ENCODE measurements at regions not wholly inside any gene's neighbourhood (a gene's known extent, or its start where the extent isn't known, plus 50 kb on each side); places are given as distances from the start of the nearest gene placed in this dataset.

GRCh38 chr2:55115761-55116597 is 65.7 kb upstream of the RTN4 start:
- no peak overlapping the region for H3K4me3 ChIP-seq (ENCODE audit: low read depth, low read length)
- no peak for TF ChIP-seq CTCF (IDR thresholded peaks at IDR 0.05; ENCODE audit: control insufficient read depth, extremely low read depth, insufficient read depth)
- no peak for DNase-seq (ENCODE audit: low read depth)

- DNase-seq (ENCODE audit: low read depth), result no peak
- no peak overlapping the region for H3K4me3 ChIP-seq (ENCODE audit: low read depth, low read length)
- no peak for TF ChIP-seq CTCF (IDR thresholded peaks at IDR 0.05; ENCODE audit: control insufficient read depth, extremely low read depth, insufficient read depth)
These were observed 64.3 kb upstream of the RTN4 start for GRCh38 chr2:55114597-55114996.

- DNase-seq (ENCODE audit: low read depth), result no peak
- TF ChIP-seq CTCF (IDR thresholded peaks at IDR 0.05; ENCODE audit: control insufficient read depth, extremely low read depth, insufficient read depth), result no peak
- no peak overlapping the region for H3K4me3 ChIP-seq (ENCODE audit: low read depth, low read length)
These were observed 63.8 kb upstream of the RTN4 start for GRCh38 chr2:55114082-55114481.

GRCh38 chr2:55112229-55113031 is 62.2 kb upstream of the RTN4 start:
- DNase-seq (ENCODE audit: low read depth), result no peak
- H3K4me3 ChIP-seq (ENCODE audit: low read depth, low read length), result no peak overlapping the region
- no peak for TF ChIP-seq CTCF (IDR thresholded peaks at IDR 0.05; ENCODE audit: control insufficient read depth, extremely low read depth, insufficient read depth)

GRCh38 chr2:55111570-55112228 is 61.4 kb upstream of the RTN4 start:
- DNase-seq (ENCODE audit: low read depth), result no peak
- no peak overlapping the region for H3K4me3 ChIP-seq (ENCODE audit: low read depth, low read length)
- TF ChIP-seq CTCF (IDR thresholded peaks at IDR 0.05; ENCODE audit: control insufficient read depth, extremely low read depth, insufficient read depth), result no peak

GRCh38 chr2:55111230-55111569 is 60.9 kb upstream of the RTN4 start:
- TF ChIP-seq CTCF (IDR thresholded peaks at IDR 0.05; ENCODE audit: control insufficient read depth, extremely low read depth, insufficient read depth), result no peak
- no peak for DNase-seq (ENCODE audit: low read depth)
- no peak overlapping the region for H3K4me3 ChIP-seq (ENCODE audit: low read depth, low read length)

All from LNCaP clone FGC (cell line).